Mesodermal cell (in vitro differentiated cells): ENCODE measurements at regions not wholly inside any gene's neighbourhood (a gene's known extent, or its start where the extent isn't known, plus 50 kb on each side); places are given as distances from the start of the nearest gene placed in this dataset.

Source experiments
- H3K27ac ChIP-seq: 2 replicates; pipeline ENCODE4 v1.7.0; 2013; ENCODE audit warnings: mild to moderate bottlenecking, low read depth, low read length, moderate library complexity; ENCODE audit not compliant: severe bottlenecking
- H3K36me3 ChIP-seq: 2 replicates; pipeline ENCODE4 v1.7.1; 2013; ENCODE audit warnings: mild to moderate bottlenecking, low read length, moderate library complexity; ENCODE audit not compliant: control insufficient read depth, insufficient read depth
- H3K4me1 ChIP-seq: one replicate; pipeline ENCODE4 v1.7.1; 2013; ENCODE audit warnings: mild to moderate bottlenecking, low read length; ENCODE audit not compliant: insufficient read depth, control insufficient read depth, poor library complexity, severe bottlenecking
- H3K4me3 ChIP-seq: 2 replicates; pipeline ENCODE4 v1.7.0; 2013; ENCODE audit warnings: low read length, control low read depth, mild to moderate bottlenecking; ENCODE audit not compliant: insufficient read depth, poor library complexity, severe bottlenecking; ENCODE audit errors: extremely low read depth
- H3K9me3 ChIP-seq: 2 replicates; pipeline ENCODE4 v1.7.1; 2013; ENCODE audit warnings: mild to moderate bottlenecking, low read length, moderate library complexity; ENCODE audit not compliant: control insufficient read depth
- WGBS, 2 experiments: methylation state at CpG; one replicate each; pipeline ENCODE4 v1.1.5; 2013; ENCODE audit warnings: missing lambda C conversion rate in 2 of 2; ENCODE audit not compliant: insufficient coverage in 2 of 2; 5-methylcytosine and 5-hydroxymethylcytosine counted together

DNA sequence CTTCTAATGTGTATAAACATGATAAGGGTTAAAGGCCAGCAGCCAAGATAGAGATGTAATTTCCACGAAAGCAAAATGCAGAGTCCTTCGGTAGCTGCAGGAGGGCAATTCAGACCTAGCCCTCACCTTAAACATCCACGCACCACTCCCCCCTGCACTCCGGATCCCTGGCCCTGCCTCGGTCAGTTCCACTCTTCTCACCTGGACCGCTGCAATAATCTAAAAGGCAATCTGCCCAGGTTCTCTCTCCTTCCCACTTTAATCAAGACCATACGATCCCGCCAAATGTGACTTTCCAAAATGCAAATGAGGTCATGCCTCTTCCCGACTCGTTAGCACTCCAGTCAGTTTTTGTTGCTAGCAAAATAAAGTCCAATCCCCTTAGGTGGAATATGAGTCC is 485.2 kb downstream of the EIPR1 start:
- no peak overlapping the region for H3K4me3 ChIP-seq
- no peaks in the 10 kb centered on the region for H3K9me3 ChIP-seq
- no peaks in the 10 kb centered on the region for H3K4me1 ChIP-seq
- H3K36me3 ChIP-seq, result no peaks in the 10 kb centered on the region
- H3K27ac ChIP-seq, result no peak overlapping the region
- WGBS, 2 experiments, result 84 to 92% methylated on average over 8 to 10 of the region's 10 CpGs

- no peaks in the 10 kb centered on the region for H3K9me3 ChIP-seq
- no peak overlapping the region for H3K4me3 ChIP-seq
- H3K27ac ChIP-seq, result no peak overlapping the region
- no peaks in the 10 kb centered on the region for H3K4me1 ChIP-seq
- no peaks in the 10 kb centered on the region for H3K36me3 ChIP-seq
- WGBS, 2 experiments, result 72 to 80% methylated on average over 6 of the region's 6 CpGs
These were observed 486.7 kb downstream of the EIPR1 start for GRCh38 chr2:2890901-2891300.

DNA sequence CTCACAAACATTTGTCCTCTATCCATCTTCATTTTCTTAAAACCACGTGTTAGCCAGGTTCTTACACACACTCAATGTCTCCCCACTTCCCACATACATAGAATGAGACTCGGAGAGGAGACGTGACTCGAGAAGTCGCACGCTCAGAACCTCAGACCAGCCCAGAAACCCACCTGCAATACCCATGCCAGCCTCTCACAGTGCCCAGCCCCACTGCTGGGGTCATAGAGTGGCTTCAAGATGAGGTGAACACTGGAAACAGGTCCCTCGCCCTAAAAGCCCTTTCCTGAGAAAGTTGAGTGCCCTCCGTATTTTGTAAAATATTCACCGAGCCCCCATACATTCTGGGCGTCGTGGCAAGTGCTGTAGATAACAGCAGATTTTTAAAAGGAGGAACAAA is 487.4 kb downstream of the EIPR1 start:
- Histone ChIP-seq H3K27ac (no peak overlapping the region), H3K9me3 (no peaks in the 10 kb centered on the region), H3K36me3 (no peaks in the 10 kb centered on the region), H3K4me3 (no peak overlapping the region), H3K4me1 (no peaks in the 10 kb centered on the region)
- 86 to 92% methylated on average over 9 to 11 of the region's 11 CpGs for WGBS, 2 experiments

DNA sequence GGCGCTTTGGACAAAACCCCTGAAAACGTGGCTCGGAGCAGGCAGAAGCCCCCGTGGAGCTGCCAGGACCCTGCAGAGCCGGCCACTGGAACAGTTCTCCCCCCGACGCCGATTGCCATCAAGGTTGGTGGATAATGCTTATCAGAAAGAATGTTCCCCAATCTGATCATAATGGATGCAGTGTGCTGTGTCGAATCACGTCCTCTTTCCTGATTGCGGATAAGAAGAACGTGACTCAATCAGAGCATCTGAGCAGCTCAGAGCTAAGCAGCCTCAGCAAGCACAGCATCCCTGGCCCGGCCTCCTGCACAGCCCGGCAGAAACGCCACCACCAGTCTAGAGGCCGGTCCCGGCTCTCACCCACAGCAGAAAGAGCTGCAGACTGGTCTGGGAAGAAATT is 488.0 kb downstream of the EIPR1 start:
- no peaks in the 10 kb centered on the region for H3K36me3 ChIP-seq
- no peak overlapping the region for H3K4me3 ChIP-seq
- WGBS, 2 experiments, result 86 to 89% methylated on average over 15 to 17 of the region's 17 CpGs
- H3K27ac ChIP-seq, result no peak overlapping the region
- no peaks in the 10 kb centered on the region for H3K9me3 ChIP-seq
- no peaks in the 10 kb centered on the region for H3K4me1 ChIP-seq

- Histone ChIP-seq H3K27ac (no peak overlapping the region), H3K36me3 (no peaks in the 10 kb centered on the region), H3K4me1 (no peaks in the 10 kb centered on the region), H3K4me3 (no peak overlapping the region), H3K9me3 (no peaks in the 10 kb centered on the region)
- WGBS, 2 experiments, result 94 to 95% methylated on average over 10 of the region's 10 CpGs
These were observed 488.5 kb downstream of the EIPR1 start for GRCh38 chr2:2889141-2889540.

- H3K36me3 ChIP-seq, result no peaks in the 10 kb centered on the region
- H3K4me1 ChIP-seq, result no peaks in the 10 kb centered on the region
- WGBS, 2 experiments, result 0 to 18% methylated on average over 1 of the region's 3 CpGs
- no peak overlapping the region for H3K4me3 ChIP-seq
- peaks cover 3% of the 10 kb centered on the region for H3K9me3 ChIP-seq
- no peak overlapping the region for H3K27ac ChIP-seq
These were observed 489.7 kb downstream of the EIPR1 start for GRCh38 chr2:2887772-2888387.

DNA sequence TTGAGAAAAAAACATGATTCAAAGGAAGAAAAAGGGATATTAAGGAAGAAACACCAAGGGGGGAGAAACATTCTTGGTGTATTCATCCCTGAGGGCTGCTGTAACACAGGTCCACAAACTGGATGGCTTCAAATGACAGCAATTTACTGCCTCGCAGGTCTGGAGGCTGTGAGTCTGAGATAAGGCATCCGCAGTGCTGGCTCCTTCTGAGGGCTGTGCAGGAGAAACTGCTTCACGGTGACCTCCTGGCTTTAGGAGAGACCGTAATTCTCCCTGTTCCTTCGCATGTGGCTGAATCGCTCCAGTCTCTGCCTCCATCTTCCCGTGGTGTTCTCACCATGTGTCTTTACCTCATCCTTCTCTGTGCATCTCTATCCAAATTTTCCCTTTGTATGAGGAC is 490.7 kb downstream of the EIPR1 start:
- Histone ChIP-seq H3K4me3 (no peak overlapping the region), H3K4me1 (no peaks in the 10 kb centered on the region), H3K27ac (no peak overlapping the region), H3K9me3 (peaks cover 6% of the 10 kb centered on the region), H3K36me3 (no peaks in the 10 kb centered on the region)
- 80 to 94% methylated on average over 7 of the region's 7 CpGs for WGBS, 2 experiments

DNA sequence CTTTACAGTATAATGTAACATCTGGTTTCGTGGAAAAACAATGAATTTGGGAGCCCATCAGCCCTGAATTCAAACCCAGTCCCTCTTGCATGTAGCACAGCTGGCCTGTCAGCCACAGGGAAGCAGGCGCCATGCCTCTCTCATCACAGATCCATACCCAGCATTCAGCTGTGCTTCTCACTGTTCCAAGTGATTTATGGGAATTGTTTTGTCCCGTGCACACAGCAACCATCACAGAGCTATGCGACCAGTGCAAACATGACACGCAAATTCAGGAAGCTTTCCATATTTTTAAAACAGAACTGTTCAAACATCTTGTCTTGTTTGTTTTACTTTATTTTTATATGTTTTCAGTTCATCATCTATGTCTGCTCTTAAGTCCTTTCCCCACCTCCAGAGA is 496.1 kb downstream of the EIPR1 start:
- no peaks in the 10 kb centered on the region for H3K36me3 ChIP-seq
- H3K27ac ChIP-seq, result no peak overlapping the region
- H3K9me3 ChIP-seq, result peaks cover 6% of the 10 kb centered on the region
- no peaks in the 10 kb centered on the region for H3K4me1 ChIP-seq
- 94 to 100% methylated on average over 1 to 5 of the region's 5 CpGs for WGBS, 2 experiments
- no peak overlapping the region for H3K4me3 ChIP-seq

- no peaks in the 10 kb centered on the region for H3K36me3 ChIP-seq
- no peak overlapping the region for H3K27ac ChIP-seq
- no peaks in the 10 kb centered on the region for H3K4me1 ChIP-seq
- 79 to 85% methylated on average over 4 of the region's 4 CpGs for WGBS, 2 experiments
- H3K9me3 ChIP-seq, result peaks cover 6% of the 10 kb centered on the region
- no peak overlapping the region for H3K4me3 ChIP-seq
These were observed 496.7 kb downstream of the EIPR1 start for GRCh38 chr2:2880938-2881337.

DNA sequence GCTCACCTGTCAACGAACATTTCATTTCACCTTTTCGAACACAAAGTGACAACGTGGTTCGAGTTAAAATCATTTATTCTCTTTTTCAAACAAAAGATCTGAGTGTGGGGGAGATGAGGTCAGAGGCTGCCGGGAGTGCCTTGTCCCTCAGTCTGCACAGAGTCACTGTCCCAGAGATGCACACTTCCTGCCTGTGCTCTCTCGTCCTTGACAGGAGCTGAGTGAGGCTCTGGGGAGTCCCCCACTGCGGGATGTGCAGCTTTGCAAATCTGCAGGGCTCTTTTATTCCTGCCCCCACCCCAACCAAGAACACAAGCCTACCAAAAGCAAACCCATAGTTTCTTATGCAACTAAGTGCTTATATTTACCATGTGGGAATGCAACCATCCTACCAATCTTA is 497.8 kb downstream of the EIPR1 start:
- Histone ChIP-seq H3K4me1 (no peaks in the 10 kb centered on the region), H3K36me3 (no peaks in the 10 kb centered on the region)

GRCh38 chr2:2879071-2879470 is 498.5 kb downstream of the EIPR1 start:
- H3K36me3 ChIP-seq, result no peaks in the 10 kb centered on the region
- no peak overlapping the region for H3K27ac ChIP-seq
- peaks cover 6% of the 10 kb centered on the region for H3K9me3 ChIP-seq
- no peaks in the 10 kb centered on the region for H3K4me1 ChIP-seq
- H3K4me3 ChIP-seq, result no peak overlapping the region

More for the DNA sequence above, 497.8 kb downstream of the EIPR1 start:
- H3K4me3 ChIP-seq, result no peak overlapping the region
- peaks cover 6% of the 10 kb centered on the region for H3K9me3 ChIP-seq
- WGBS, 2 experiments, result 77% methylated on average over 6 of the region's 7 CpGs; no CpG with 5 or more reads in 1 of the 2 experiments
- H3K27ac ChIP-seq, result no peak overlapping the region
